Ovary (tissue), 3 donors: ENCODE measurements at regions not wholly inside any gene's neighbourhood (a gene's known extent, or its start where the extent isn't known, plus 50 kb on each side); places are given as distances from the start of the nearest gene placed in this dataset.

ENCODE experiments used
- CTCF ChIP-seq, 3 donors: fragments of 450-650 bp in 2 of 3; fragments of 200-600 bp in 1 of 3; IDR thresholded peaks; one replicate each; pipeline versions ENCODE4 v1.5.1 to v1.8.0; 2016 to 2022; ENCODE audit warnings: antibody characterized with exemption in 3 of 3, mild to moderate bottlenecking in 1 of 3
- POLR2A ChIP-seq: fragments of 450-650 bp; IDR thresholded peaks from one replicate; pipeline ENCODE4 v1.6.1; 2017; ENCODE audit warnings: antibody characterized with exemption, mild to moderate bottlenecking, moderate library complexity
- donor health status: DM: no; HTN: no; CAD: no.

GRCh38 chr4:140240237-140240636 lies 86.3 kb upstream of the MAML3 start:
- TF ChIP-seq POLR2A (no peak), CTCF (IDR thresholded peaks at IDR 0.05) (no peak)
